Lower lobe of right lung (tissue), 2 donors: ENCODE measurements at regions not wholly inside any gene's neighbourhood (a gene's known extent, or its start where the extent isn't known, plus 50 kb on each side); places are given as distances from the start of the nearest gene placed in this dataset.
"Not testable (repeated sequence)": the region's sequence is repeated elsewhere in the genome, so short reads cannot be mapped to it uniquely, and the experiment has no call there.

Experiments used
- ATAC-seq, 2 donors: fragments of 200-7000 bp; cut with Tn5 transposase; one replicate each; pipeline ENCODE4 v1.9.1; 2020 to 2022; ENCODE audit warnings: mild to moderate bottlenecking in 2 of 2, moderate library complexity in 2 of 2
- DNase-seq: peaks from one replicate; pipeline ENCODE4 v3.0.0-alpha.2; 2020
- H3K27ac ChIP-seq: fragments of 200-600 bp; one replicate; pipeline ENCODE4 v1.8.0; 2022
- H3K27me3 ChIP-seq: fragments of 200-600 bp; one replicate; pipeline ENCODE4 v1.8.0; 2022; ENCODE audit warnings: low read depth
- H3K36me3 ChIP-seq: fragments of 200-600 bp; one replicate; pipeline ENCODE4 v1.8.0; 2022; ENCODE audit warnings: mild to moderate bottlenecking
- H3K4me1 ChIP-seq: fragments of 200-600 bp; one replicate; pipeline ENCODE4 v1.8.0; 2022
- H3K4me3 ChIP-seq: fragments of 200-600 bp; one replicate; pipeline ENCODE4 v1.8.0; 2022; ENCODE audit warnings: mild to moderate bottlenecking
- H3K9me3 ChIP-seq: fragments of 200-600 bp; one replicate; pipeline ENCODE4 v1.8.0; 2022
- intact Hi-C: fragments of 100-400 bp; cut with DNase I; formaldehyde crosslinking; loops from one replicate; pipeline ENCODE4 v1.11.0; 2022
- TF ChIP-seq, protein P1 (sequence below): fragments of 200-600 bp; IDR thresholded peaks from one replicate; pipeline ENCODE4 v1.8.0; 2022; ENCODE audit warnings: antibody characterized with exemption, mild to moderate bottlenecking
- donor health status: DM: no; HTN: yes; CAD: no; lungs with severe emphysema.

DNA sequence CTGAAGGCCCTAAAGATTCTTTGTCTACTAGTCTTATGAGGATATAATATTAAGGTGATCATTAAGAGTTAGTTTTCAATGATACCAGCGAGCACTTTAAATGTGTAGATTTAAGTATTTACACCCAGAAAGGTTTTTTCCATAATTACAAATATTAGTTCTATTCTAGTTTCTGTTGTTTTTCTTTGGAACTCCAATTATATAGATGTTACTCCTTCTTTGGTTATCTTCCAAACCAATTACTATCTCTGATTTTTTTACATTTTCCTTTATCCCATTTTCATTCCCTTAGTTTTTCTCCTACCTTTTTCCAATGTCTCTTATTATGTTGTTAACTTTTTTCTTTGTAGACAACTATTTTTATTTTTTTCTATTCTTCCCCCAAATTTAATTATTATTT is 355.1 kb downstream of the KCNN2 start:
- no peaks in the 10 kb centered on the region for H3K9me3 ChIP-seq
- ATAC-seq (no peak), DNase-seq (no peak)
- H3K4me1 ChIP-seq, result no peaks in the 10 kb centered on the region
- TF ChIP-seq, protein P1, sequence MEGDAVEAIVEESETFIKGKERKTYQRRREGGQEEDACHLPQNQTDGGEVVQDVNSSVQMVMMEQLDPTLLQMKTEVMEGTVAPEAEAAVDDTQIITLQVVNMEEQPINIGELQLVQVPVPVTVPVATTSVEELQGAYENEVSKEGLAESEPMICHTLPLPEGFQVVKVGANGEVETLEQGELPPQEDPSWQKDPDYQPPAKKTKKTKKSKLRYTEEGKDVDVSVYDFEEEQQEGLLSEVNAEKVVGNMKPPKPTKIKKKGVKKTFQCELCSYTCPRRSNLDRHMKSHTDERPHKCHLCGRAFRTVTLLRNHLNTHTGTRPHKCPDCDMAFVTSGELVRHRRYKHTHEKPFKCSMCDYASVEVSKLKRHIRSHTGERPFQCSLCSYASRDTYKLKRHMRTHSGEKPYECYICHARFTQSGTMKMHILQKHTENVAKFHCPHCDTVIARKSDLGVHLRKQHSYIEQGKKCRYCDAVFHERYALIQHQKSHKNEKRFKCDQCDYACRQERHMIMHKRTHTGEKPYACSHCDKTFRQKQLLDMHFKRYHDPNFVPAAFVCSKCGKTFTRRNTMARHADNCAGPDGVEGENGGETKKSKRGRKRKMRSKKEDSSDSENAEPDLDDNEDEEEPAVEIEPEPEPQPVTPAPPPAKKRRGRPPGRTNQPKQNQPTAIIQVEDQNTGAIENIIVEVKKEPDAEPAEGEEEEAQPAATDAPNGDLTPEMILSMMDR, result no peak
- no peaks in the 10 kb centered on the region for H3K36me3 ChIP-seq
- H3K4me3 ChIP-seq, result no peak overlapping the region
- H3K27ac ChIP-seq, result no peak overlapping the region
- intact Hi-C loops, result no loop called here
- H3K27me3 ChIP-seq, result no peaks in the 10 kb centered on the region

- H3K27ac ChIP-seq, intact Hi-C loops, H3K4me1 ChIP-seq, H3K27me3 ChIP-seq, H3K4me3 ChIP-seq, H3K36me3 ChIP-seq, DNase-seq, ATAC-seq, H3K9me3 ChIP-seq: not testable (repeated sequence)
Measured at GRCh38 chr5:114704225-114704893, 342.5 kb downstream of the KCNN2 start.

- TF ChIP-seq, protein P1, result no peak
Measured at GRCh38 chr5:114702731-114703130, 340.9 kb downstream of the KCNN2 start.

DNA sequence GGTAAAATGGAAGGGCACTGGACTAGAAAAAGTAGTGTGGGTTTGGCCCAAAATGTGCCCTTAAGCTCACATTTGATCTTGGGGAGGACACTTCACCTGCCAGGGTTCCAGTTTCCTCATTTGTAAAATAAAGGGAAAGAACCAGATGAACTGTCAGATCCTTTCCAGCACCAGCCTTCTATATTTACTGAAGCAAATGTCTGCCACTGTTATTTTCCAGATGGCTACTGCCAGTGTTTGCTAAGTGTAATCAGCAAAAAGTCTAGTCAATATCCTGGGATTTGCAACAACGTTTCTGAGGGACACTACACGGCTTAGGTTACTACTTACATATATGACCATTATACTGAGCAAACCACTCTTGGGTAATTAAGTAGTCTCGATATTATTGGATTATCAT is 340.3 kb downstream of the KCNN2 start:
- Histone ChIP-seq H3K27me3 (no peaks in the 10 kb centered on the region), H3K9me3 (no peaks in the 10 kb centered on the region), H3K36me3 (no peaks in the 10 kb centered on the region), H3K4me3 (no peak overlapping the region), H3K27ac (no peak overlapping the region), H3K4me1 (no peaks in the 10 kb centered on the region)
- ATAC-seq (no peak), DNase-seq (no peak)
- intact Hi-C loops, result no loop called here
- TF ChIP-seq, protein P1, result no peak

More at GRCh38 chr5:114702731-114703130, 340.9 kb downstream of the KCNN2 start:
- Histone ChIP-seq H3K36me3 (no peaks in the 10 kb centered on the region), H3K9me3 (no peaks in the 10 kb centered on the region), H3K4me1 (no peaks in the 10 kb centered on the region), H3K4me3 (no peak overlapping the region), H3K27ac (no peak overlapping the region), H3K27me3 (no peaks in the 10 kb centered on the region)
- ATAC-seq, result no peak
- intact Hi-C loops, result no loop called here
- DNase-seq, result no peak

DNA sequence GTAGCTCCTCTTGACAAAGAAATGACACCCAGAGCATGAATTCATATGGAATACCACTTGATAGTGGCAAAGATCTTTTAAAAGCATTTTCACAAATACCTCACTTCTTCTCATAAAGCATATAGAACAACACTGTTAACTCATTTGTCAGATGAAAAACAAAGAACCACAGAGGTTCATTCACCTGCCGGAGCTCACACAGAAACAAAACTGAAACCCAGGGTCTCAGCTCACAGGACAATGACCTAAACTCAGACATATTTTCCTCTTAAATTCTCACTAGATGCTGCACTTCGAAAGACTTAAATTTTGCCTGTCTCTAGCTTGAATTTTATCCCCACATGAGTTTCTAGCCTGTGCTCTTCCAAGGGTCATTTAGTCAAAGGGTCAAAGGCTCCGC is 339.0 kb downstream of the KCNN2 start:
- H3K27me3 ChIP-seq, result no peaks in the 10 kb centered on the region
- no peaks in the 10 kb centered on the region for H3K36me3 ChIP-seq
- no peak for ATAC-seq
- DNase-seq, result no peak
- no peak overlapping the region for H3K27ac ChIP-seq
- TF ChIP-seq, protein P1, result no peak
- intact Hi-C loops, result no loop called here
- no peaks in the 10 kb centered on the region for H3K9me3 ChIP-seq
- H3K4me3 ChIP-seq, result no peak overlapping the region
- H3K4me1 ChIP-seq, result no peaks in the 10 kb centered on the region

DNA sequence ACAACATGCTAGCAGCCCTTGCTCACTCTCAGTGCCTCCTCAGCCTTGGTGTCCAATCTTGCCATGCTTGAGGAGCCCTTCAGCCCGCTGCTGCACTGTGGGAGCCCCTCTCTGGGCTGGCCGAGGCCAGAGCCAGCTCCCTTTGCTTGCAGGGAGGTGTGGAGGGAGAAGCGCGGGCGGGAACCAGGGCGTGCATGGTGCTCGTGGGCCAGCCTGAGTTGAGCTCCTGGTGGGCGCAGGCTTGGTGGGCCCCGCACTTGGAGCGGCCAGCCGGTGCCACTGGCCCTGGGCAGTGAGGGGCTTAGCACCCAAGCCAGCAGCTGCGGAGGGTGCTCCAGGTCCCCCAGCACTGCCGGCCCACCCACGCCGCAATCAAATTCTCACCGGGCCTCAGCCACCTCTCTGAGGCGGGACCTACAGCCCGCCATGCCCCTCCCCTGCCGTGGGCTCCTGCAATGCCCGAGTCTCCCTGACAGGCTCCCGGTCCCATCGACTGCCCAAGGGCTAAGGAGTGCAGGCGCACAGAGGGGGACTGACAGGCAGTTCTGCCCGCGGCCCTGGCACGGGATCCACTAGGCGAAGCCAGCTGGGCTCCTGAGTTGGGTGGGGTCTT is 333.5 kb downstream of the KCNN2 start:
- no peaks in the 10 kb centered on the region for H3K27me3 ChIP-seq
- no peaks in the 10 kb centered on the region for H3K4me1 ChIP-seq
- DNase-seq, result no peak
- H3K36me3 ChIP-seq, result no peaks in the 10 kb centered on the region
- TF ChIP-seq, protein P1, result no peak
- H3K27ac ChIP-seq, result no peak overlapping the region
- H3K9me3 ChIP-seq, result no peaks in the 10 kb centered on the region
- ATAC-seq, result peak in 1 of 2 donors; percentile 30
- no peak overlapping the region for H3K4me3 ChIP-seq
- intact Hi-C loops, result no loop called here
